ENCODE measurements at regions not wholly inside any gene's neighbourhood (a gene's known extent, or its start where the extent isn't known, plus 50 kb on each side); places are given as distances from the start of the nearest gene placed in this dataset.

DNA sequence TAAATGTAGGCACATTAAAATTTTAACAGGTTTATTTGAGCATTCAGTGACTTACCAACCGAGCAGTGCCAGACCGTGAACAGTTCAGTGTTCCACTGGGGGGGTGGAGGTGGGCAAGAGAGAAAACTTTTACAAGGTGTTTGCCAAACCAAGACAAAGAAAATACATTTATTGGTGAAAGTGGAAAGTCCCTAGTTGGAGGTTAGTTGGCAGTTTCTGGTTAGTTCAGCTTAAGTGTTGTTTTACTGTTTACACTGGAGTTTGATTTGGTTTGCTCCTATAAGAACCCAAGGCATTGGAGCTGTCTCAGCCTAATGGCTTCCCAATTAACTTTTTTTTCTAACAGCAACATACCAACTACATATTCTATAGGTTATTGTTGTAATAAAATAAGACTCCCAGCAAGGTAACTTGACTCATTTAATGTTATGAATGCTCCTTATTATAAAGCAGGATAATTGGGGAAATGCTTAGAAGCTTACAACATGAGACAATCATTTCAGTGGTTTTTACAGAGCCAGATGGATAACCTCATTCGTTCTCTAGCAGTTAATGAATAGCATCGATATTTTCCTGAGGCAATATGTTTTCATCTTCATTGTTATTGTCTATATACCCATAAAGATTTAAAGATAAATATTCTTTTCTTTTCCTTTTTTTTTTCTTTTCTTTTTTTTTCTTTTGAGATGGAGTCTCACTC lies 115.8 kb downstream of the ETNK1 start:
- no peaks in the 10 kb centered on the region for H3K27me3 ChIP-seq (ENCODE audit: control insufficient read depth, insufficient read depth, low read length)
- no peaks in the 10 kb centered on the region for H3K9me3 ChIP-seq (ENCODE audit: control insufficient read depth, insufficient read depth, low read length)
- no peaks in the 10 kb centered on the region for H3K36me3 ChIP-seq (ENCODE audit: control insufficient read depth, insufficient read depth, low read length)
- no peak overlapping the region for H3K4me3 ChIP-seq (ENCODE audit: low read depth, low read length)
- peaks cover 4% of the 10 kb centered on the region; the same call in 1 of the 2 replicates for H3K4me1 ChIP-seq (ENCODE audit: control insufficient read depth, insufficient read depth, low read length)
- no peak overlapping the region for H3K9ac ChIP-seq (ENCODE audit: low read depth, low read length)
- no peak overlapping the region for H3K27ac ChIP-seq (ENCODE audit: low read depth, low read length)

DNA sequence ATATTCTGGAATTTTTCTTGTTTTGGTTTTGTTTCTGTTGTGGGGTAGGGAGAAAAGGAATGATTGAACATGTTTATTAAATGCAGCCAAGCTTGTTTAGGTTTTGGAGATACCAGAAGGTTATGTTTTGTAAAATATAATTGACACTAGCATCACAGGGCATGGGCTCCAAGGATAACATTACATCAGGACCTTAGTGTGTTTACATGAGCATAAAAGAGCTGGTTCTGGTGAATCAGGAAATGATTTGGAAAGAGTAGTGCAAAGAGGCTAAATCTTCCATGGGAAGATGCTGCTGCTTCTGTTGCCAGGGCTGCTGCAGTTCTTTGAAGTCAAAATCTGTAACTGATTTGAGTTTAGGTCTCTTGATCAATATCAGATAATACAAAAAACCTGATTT lies 118.7 kb downstream of the ETNK1 start:
- H3K4me3 ChIP-seq (ENCODE audit: low read depth, low read length) = no peak overlapping the region
- no peaks in the 10 kb centered on the region for H3K36me3 ChIP-seq (ENCODE audit: control insufficient read depth, insufficient read depth, low read length)
- H3K9me3 ChIP-seq (ENCODE audit: control insufficient read depth, insufficient read depth, low read length) = no peaks in the 10 kb centered on the region
- no peak overlapping the region for H3K27ac ChIP-seq (ENCODE audit: low read depth, low read length)
- H3K4me1 ChIP-seq (ENCODE audit: control insufficient read depth, insufficient read depth, low read length) = peaks cover 9% of the 10 kb centered on the region; the same call in 1 of the 2 replicates
- no peak overlapping the region for H3K9ac ChIP-seq (ENCODE audit: low read depth, low read length)
- H3K27me3 ChIP-seq (ENCODE audit: control insufficient read depth, insufficient read depth, low read length) = no peaks in the 10 kb centered on the region

DNA sequence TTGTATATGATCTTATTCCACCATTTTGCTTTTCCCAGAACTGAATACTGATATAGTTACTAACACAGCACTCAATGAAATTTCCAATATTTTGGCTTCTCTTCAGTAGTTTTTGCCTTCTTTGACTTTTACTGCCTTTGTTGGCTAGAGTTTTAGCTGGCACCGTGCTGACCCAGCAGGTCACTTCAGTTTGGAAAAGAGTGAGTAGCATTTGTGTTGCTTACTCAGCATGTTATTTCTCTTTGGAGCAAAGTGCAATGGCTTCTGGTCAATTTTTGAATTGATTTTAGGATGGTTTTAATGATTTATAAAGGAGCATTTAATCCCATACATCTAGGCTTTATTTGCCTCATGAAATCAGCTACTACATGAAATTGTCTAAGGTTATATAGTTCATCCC lies 119.2 kb downstream of the ETNK1 start:
- no peaks in the 10 kb centered on the region for H3K27me3 ChIP-seq (ENCODE audit: control insufficient read depth, insufficient read depth, low read length)

DNA sequence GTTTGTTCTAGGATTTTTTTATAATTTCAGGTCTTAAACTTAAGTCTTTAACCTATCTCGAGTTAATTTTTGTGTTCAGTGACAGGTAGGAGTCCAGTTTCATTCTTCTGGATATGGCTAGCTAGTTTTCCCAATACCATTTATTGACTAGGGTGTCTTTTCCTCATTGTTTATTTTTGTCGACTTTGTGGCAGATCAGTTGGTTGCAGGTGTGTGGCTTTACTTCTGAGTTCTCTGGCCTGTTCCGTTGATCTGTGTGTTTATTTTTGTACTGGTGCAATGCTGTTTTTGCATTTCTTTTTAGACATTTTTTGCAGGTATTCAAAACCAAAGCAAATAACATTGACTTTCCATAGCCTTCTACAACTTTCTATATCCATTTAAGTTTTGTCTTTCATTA lies 121.7 kb downstream of the ETNK1 start:
- H3K4me1 ChIP-seq (ENCODE audit: control insufficient read depth, insufficient read depth, low read length) = peaks cover 9% of the 10 kb centered on the region; the same call in 1 of the 2 replicates

More for the DNA sequence above, 119.2 kb downstream of the ETNK1 start:
- H3K9me3 ChIP-seq (ENCODE audit: control insufficient read depth, insufficient read depth, low read length) = no peaks in the 10 kb centered on the region
- H3K4me3 ChIP-seq (ENCODE audit: low read depth, low read length) = no peak overlapping the region
- no peaks in the 10 kb centered on the region for H3K36me3 ChIP-seq (ENCODE audit: control insufficient read depth, insufficient read depth, low read length)
- no peak overlapping the region for H3K27ac ChIP-seq (ENCODE audit: low read depth, low read length)
- H3K9ac ChIP-seq (ENCODE audit: low read depth, low read length) = no peak overlapping the region
- peaks cover 9% of the 10 kb centered on the region; the same call in 1 of the 2 replicates for H3K4me1 ChIP-seq (ENCODE audit: control insufficient read depth, insufficient read depth, low read length)

DNA sequence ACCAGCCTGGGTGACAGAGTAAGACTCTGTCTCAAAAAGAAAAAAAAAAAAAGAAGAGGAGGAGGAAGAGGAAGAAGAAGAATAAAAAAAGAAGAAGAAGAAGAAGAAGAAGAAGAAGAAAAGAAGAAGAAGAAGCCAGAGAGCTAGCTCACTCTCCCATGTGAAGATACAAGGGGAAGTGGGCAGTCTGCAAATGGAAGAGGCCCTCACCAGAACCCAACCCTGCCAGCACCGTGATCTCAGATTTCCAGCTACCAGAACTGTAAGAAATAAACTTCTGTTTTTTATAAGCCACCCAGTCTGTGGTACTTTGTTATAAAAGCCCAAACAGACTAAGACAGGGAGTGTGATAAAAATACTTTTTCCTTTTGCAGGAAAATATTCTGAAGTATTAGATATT lies 130.7 kb downstream of the ETNK1 start:
- Histone ChIP-seq H3K36me3 (ENCODE audit: control insufficient read depth, insufficient read depth, low read length) (no peaks in the 10 kb centered on the region), H3K9ac (ENCODE audit: low read depth, low read length) (no peak overlapping the region), H3K27ac (ENCODE audit: low read depth, low read length) (no peak overlapping the region), H3K4me1 (ENCODE audit: control insufficient read depth, insufficient read depth, low read length) (no peaks in the 10 kb centered on the region), H3K9me3 (ENCODE audit: control insufficient read depth, insufficient read depth, low read length) (no peaks in the 10 kb centered on the region), H3K27me3 (ENCODE audit: control insufficient read depth, insufficient read depth, low read length) (no peaks in the 10 kb centered on the region), H3K4me3 (ENCODE audit: low read depth, low read length) (no peak overlapping the region)

More for the DNA sequence above, 121.7 kb downstream of the ETNK1 start:
- Histone ChIP-seq H3K27me3 (ENCODE audit: control insufficient read depth, insufficient read depth, low read length) (no peaks in the 10 kb centered on the region), H3K27ac (ENCODE audit: low read depth, low read length) (no peak overlapping the region), H3K36me3 (ENCODE audit: control insufficient read depth, insufficient read depth, low read length) (no peaks in the 10 kb centered on the region), H3K4me3 (ENCODE audit: low read depth, low read length) (no peak overlapping the region), H3K9me3 (ENCODE audit: control insufficient read depth, insufficient read depth, low read length) (no peaks in the 10 kb centered on the region), H3K9ac (ENCODE audit: low read depth, low read length) (no peak overlapping the region)

DNA sequence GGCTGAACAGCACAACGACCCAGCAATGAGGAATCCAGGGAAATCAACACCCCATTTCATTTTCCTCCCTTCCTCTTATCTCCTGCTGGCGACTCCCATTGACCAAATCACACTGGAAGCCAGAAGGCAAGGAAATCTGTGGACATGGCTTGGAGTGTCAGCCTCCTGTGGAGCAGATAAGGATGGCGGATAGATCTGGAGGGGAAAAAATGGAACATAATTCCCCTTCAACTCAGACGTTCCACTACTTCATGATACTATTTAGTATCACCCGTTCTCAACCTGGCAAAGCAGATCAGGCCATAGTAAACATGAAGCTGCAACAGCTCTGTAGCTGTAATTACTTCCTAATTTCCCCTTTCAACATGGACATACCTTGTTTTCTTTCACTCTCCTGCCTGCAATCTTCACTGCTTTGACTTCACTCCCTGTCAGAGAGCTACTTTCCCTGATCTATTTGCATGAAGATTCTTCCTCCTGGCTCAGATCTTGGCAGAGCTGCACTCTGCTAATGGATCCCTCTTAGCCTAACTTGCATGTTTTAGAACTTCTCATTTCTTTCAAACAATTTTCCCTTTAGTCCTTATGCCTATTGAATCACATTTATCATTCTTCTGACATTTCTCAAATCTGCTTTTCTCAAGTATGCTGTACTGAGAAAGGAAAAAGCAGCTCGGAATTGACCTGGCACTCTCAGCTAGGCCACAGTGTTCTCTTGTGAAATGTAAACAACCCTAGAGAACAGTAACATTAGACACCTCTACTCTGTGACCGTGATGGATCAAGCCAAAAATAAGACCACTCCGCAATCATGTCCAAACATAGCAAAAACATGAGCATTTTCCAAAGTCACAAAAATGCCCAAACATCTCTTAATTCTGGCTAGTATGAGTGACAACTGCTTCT lies 135.1 kb downstream of the ETNK1 start:
- Histone ChIP-seq H3K4me3 (ENCODE audit: low read depth, low read length) (no peak overlapping the region), H3K27me3 (ENCODE audit: control insufficient read depth, insufficient read depth, low read length) (no peaks in the 10 kb centered on the region), H3K36me3 (ENCODE audit: control insufficient read depth, insufficient read depth, low read length) (no peaks in the 10 kb centered on the region), H3K9ac (ENCODE audit: low read depth, low read length) (no peak overlapping the region), H3K9me3 (ENCODE audit: control insufficient read depth, insufficient read depth, low read length) (no peaks in the 10 kb centered on the region), H3K4me1 (ENCODE audit: control insufficient read depth, insufficient read depth, low read length) (no peaks in the 10 kb centered on the region), H3K27ac (ENCODE audit: low read depth, low read length) (no peak overlapping the region)

DNA sequence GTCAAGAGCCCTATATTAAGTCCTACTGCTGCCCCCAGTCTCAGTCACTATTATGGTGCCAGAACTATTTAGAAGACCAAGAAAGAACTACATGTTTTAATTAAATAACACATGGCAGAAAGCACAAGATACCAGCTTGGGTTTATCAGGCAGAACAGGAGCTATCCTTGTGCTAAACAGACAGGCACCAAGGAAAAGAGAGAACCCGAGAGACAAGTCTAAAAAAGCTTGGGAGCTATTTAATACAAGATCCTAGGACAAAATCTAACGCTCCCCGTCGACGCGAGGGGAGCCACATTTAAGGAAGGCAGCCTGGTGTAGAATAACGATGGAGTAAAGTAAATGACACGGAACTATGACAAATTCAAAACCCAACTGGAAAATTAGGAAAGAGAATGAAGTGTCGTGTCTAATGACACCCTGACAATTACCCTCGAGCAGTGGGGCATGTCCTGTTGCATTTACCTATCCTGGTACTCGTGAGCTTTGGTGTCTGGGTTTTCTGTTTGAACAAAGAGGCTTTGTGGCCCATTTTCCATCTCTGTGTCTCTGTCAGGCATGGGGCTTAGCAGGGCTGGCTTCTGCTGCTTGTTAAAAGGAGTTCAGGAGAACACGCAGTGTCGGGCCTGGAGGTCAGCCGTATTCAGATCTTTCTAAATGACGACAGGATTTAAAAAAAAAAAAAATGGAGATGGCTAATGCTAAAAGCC lies 140.6 kb downstream of the ETNK1 start:
- H3K27me3 ChIP-seq (ENCODE audit: control insufficient read depth, insufficient read depth, low read length) = no peaks in the 10 kb centered on the region
- H3K4me1 ChIP-seq (ENCODE audit: control insufficient read depth, insufficient read depth, low read length) = no peaks in the 10 kb centered on the region
- no peaks in the 10 kb centered on the region for H3K9me3 ChIP-seq (ENCODE audit: control insufficient read depth, insufficient read depth, low read length)
- no peak overlapping the region for H3K27ac ChIP-seq (ENCODE audit: low read depth, low read length)
- H3K36me3 ChIP-seq (ENCODE audit: control insufficient read depth, insufficient read depth, low read length) = no peaks in the 10 kb centered on the region
- H3K9ac ChIP-seq (ENCODE audit: low read depth, low read length) = no peak overlapping the region
- no peak overlapping the region for H3K4me3 ChIP-seq (ENCODE audit: low read depth, low read length)

DNA sequence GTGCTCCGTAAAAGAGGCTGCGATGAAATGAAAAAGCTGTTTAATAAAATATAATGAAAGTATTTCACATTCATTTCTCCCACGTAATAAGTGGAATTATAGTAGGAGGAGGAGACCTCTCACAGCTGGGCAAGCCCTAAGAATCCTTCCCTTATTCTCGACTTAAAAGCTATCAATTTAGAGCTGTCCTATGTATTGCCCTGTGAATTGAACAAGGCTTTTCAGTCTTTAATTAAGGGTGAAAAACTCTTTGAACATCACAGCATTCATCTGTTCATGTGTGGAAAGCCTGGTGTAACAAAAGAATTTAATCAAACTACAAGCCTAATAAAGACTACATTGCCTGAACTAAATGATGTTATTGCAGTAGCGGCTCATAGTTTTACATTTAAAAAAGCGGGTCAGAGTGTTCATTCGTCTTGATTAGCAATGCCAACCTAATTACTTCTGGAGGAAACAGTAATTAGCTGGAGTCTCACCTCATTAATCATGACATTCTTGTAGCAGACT lies 142.0 kb downstream of the ETNK1 start:
- Histone ChIP-seq H3K9me3 (ENCODE audit: control insufficient read depth, insufficient read depth, low read length) (no peaks in the 10 kb centered on the region), H3K9ac (ENCODE audit: low read depth, low read length) (no peak overlapping the region), H3K27ac (ENCODE audit: low read depth, low read length) (no peak overlapping the region), H3K4me3 (ENCODE audit: low read depth, low read length) (no peak overlapping the region), H3K4me1 (ENCODE audit: control insufficient read depth, insufficient read depth, low read length) (no peaks in the 10 kb centered on the region), H3K36me3 (ENCODE audit: control insufficient read depth, insufficient read depth, low read length) (no peaks in the 10 kb centered on the region), H3K27me3 (ENCODE audit: control insufficient read depth, insufficient read depth, low read length) (no peaks in the 10 kb centered on the region)

DNA sequence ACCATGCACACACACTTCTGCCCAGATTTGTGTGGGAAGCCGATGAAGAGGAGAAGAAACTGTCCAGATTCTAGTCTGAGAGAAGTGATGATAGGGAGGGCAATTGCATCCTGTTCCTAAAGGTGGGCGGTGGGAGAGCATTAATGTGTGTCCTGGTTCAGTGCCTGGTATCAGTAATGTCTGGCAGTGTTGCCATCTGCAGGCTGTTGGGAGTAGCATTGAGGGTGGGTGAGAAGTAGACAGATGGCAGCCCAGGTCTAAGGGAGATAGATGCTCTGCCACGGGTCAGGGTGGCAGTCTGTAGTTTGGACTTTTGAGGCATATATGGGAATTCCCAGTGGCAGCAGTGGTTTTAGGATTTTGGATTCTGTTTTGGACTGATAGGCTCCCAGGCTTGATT lies 156.4 kb downstream of the ETNK1 start:
- Histone ChIP-seq H3K9me3 (ENCODE audit: control insufficient read depth, insufficient read depth, low read length) (no peaks in the 10 kb centered on the region), H3K36me3 (ENCODE audit: control insufficient read depth, insufficient read depth, low read length) (no peaks in the 10 kb centered on the region), H3K27ac (ENCODE audit: low read depth, low read length) (no peak overlapping the region), H3K27me3 (ENCODE audit: control insufficient read depth, insufficient read depth, low read length) (no peaks in the 10 kb centered on the region), H3K4me1 (ENCODE audit: control insufficient read depth, insufficient read depth, low read length) (no peaks in the 10 kb centered on the region), H3K9ac (ENCODE audit: low read depth, low read length) (no peak overlapping the region), H3K4me3 (ENCODE audit: low read depth, low read length) (no peak overlapping the region)

DNA sequence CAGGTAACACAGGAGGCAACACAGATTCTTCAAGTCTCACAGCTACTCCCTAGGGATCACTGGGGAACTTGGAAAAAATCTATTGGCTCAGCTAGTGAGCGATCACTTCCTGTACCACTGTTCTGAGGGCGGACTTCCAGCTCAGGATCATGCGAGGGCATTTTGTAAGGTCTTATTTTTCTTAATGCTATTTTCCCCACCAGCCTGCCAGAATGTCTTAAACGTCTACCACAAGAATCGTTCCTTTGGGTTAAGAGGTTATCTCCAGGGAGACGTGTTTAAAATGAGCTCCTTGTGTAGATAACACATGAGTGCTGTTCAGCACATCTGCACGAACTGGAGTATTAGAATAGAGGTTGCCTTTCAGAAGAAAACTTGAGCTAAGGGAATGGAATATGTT lies 162.6 kb downstream of the ETNK1 start:
- Histone ChIP-seq H3K9ac (ENCODE audit: low read depth, low read length) (no peak overlapping the region), H3K4me3 (ENCODE audit: low read depth, low read length) (no peak overlapping the region), H3K27me3 (ENCODE audit: control insufficient read depth, insufficient read depth, low read length) (no peaks in the 10 kb centered on the region), H3K27ac (ENCODE audit: low read depth, low read length) (no peak overlapping the region), H3K9me3 (ENCODE audit: control insufficient read depth, insufficient read depth, low read length) (no peaks in the 10 kb centered on the region), H3K36me3 (ENCODE audit: control insufficient read depth, insufficient read depth, low read length) (no peaks in the 10 kb centered on the region), H3K4me1 (ENCODE audit: control insufficient read depth, insufficient read depth, low read length) (no peaks in the 10 kb centered on the region)
